Endothelial cell (in vitro differentiated cells): ENCODE measurements at regions not wholly inside any gene's neighbourhood (a gene's known extent, or its start where the extent isn't known, plus 50 kb on each side); places are given as distances from the start of the nearest gene placed in this dataset.
"Not testable (repeated sequence)": the region's sequence is repeated elsewhere in the genome, so short reads cannot be mapped to it uniquely, and the experiment has no call there.

ENCODE experiments used
- DNase-seq: peaks from one replicate; pipeline ENCODE4 v3.0.0; 2021; ENCODE audit warnings: low spot score
- H3K27ac Mint-ChIP-seq: one replicate; pipeline ENCODE4 v1.8.0; 2021; ENCODE audit warnings: mixed read lengths, inconsistent platforms; ENCODE audit not compliant: unreplicated experiment
- H3K27me3 Mint-ChIP-seq: one replicate; pipeline ENCODE4 v1.8.0; 2021; ENCODE audit warnings: mild to moderate bottlenecking, moderate library complexity, mixed read lengths, inconsistent platforms; ENCODE audit not compliant: unreplicated experiment
- H3K36me3 Mint-ChIP-seq: one replicate; pipeline ENCODE4 v1.8.0; 2021; ENCODE audit warnings: mild to moderate bottlenecking, low read depth, mixed read lengths, inconsistent platforms; ENCODE audit not compliant: unreplicated experiment
- H3K4me1 Mint-ChIP-seq: one replicate; pipeline ENCODE4 v1.8.0; 2021; ENCODE audit warnings: mild to moderate bottlenecking, mixed read lengths, inconsistent platforms; ENCODE audit not compliant: unreplicated experiment
- H3K4me3 Mint-ChIP-seq: one replicate; pipeline ENCODE4 v1.8.0; 2021; ENCODE audit warnings: mild to moderate bottlenecking, mixed read lengths, inconsistent platforms; ENCODE audit not compliant: unreplicated experiment
- H3K9me3 Mint-ChIP-seq: one replicate; pipeline ENCODE4 v1.8.0; 2021; ENCODE audit warnings: mixed read lengths, inconsistent platforms; ENCODE audit not compliant: unreplicated experiment
- TF ChIP-seq, protein P1 (sequence below): fragments of 200-600 bp; sonication (generic); IDR thresholded peaks from one replicate; pipeline ENCODE4 v1.5.0; 2021; ENCODE audit warnings: antibody characterized with exemption; ENCODE audit not compliant: unreplicated experiment

DNA sequence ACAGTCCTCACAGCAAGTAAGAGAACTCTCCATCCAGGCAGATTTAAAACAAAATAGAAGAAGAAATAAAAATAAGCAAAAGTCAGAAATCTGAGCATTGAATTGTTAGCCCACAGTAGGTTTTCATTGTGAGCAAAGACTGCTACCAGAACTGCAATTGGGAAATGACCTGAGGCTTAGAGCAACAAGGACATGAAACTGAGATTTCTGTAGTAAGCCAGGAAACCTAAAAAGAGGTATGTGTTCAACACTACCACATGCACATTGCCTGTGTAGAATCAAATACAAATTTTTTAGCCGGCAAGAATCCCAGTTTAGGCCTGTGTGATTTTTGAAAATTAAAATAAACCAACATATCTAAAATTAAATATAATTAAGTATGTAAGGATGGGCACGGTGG lies 928.4 kb upstream of the WWC1 start:
- Mint-ChIP-seq H3K27ac (no peak overlapping the region), H3K4me3 (no peak overlapping the region), H3K27me3 (no peaks in the 10 kb centered on the region), H3K4me1 (no peaks in the 10 kb centered on the region), H3K9me3 (no peaks in the 10 kb centered on the region), H3K36me3 (no peaks in the 10 kb centered on the region)
- TF ChIP-seq, protein P1, sequence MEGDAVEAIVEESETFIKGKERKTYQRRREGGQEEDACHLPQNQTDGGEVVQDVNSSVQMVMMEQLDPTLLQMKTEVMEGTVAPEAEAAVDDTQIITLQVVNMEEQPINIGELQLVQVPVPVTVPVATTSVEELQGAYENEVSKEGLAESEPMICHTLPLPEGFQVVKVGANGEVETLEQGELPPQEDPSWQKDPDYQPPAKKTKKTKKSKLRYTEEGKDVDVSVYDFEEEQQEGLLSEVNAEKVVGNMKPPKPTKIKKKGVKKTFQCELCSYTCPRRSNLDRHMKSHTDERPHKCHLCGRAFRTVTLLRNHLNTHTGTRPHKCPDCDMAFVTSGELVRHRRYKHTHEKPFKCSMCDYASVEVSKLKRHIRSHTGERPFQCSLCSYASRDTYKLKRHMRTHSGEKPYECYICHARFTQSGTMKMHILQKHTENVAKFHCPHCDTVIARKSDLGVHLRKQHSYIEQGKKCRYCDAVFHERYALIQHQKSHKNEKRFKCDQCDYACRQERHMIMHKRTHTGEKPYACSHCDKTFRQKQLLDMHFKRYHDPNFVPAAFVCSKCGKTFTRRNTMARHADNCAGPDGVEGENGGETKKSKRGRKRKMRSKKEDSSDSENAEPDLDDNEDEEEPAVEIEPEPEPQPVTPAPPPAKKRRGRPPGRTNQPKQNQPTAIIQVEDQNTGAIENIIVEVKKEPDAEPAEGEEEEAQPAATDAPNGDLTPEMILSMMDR: no peak
- no peak for DNase-seq

DNA sequence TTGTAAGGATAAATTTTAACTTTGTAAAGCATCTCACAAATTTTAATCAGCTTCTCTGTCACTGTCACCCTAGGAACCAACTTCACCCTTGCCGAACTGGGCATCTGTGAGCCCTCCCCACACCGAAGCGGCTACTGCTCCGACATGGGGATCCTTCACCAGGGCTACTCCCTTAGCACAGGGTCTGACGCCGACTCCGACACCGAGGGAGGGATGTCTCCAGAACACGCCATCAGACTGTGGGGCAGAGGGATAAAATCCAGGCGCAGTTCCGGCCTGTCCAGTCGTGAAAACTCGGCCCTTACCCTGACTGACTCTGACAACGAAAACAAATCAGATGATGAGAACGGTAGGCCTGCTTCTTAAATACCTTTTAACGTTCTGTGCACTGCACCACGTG lies 916.3 kb upstream of the WWC1 start:
- no peak overlapping the region for H3K4me3 Mint-ChIP-seq
- no peaks in the 10 kb centered on the region for H3K4me1 Mint-ChIP-seq
- peaks cover 2% of the 10 kb centered on the region for H3K27me3 Mint-ChIP-seq
- H3K9me3 Mint-ChIP-seq: no peaks in the 10 kb centered on the region
- DNase-seq: no peak
- TF ChIP-seq, protein P1: no peak
- H3K36me3 Mint-ChIP-seq: no peaks in the 10 kb centered on the region
- H3K27ac Mint-ChIP-seq: no peak overlapping the region

GRCh38 chr5:167378894-167379723 lies 912.3 kb upstream of the WWC1 start:
- no peaks in the 10 kb centered on the region for H3K9me3 Mint-ChIP-seq
- H3K4me1 Mint-ChIP-seq: no peaks in the 10 kb centered on the region
- H3K36me3 Mint-ChIP-seq: no peaks in the 10 kb centered on the region
- no peaks in the 10 kb centered on the region for H3K27me3 Mint-ChIP-seq
- DNase-seq: no peak
- H3K4me3 Mint-ChIP-seq: no peak overlapping the region
- TF ChIP-seq, protein P1: no peak
- H3K27ac Mint-ChIP-seq: no peak overlapping the region

GRCh38 chr5:167381457-167381856 lies 910.0 kb upstream of the WWC1 start:
- Mint-ChIP-seq H3K4me3 (no peak overlapping the region), H3K9me3 (no peaks in the 10 kb centered on the region), H3K36me3 (no peaks in the 10 kb centered on the region), H3K27ac (no peak overlapping the region), H3K4me1 (no peaks in the 10 kb centered on the region), H3K27me3 (no peaks in the 10 kb centered on the region)
- DNase-seq: no peak
- TF ChIP-seq, protein P1: no peak

- Mint-ChIP-seq H3K4me1 (no peaks in the 10 kb centered on the region), H3K4me3 (no peak overlapping the region), H3K36me3 (no peaks in the 10 kb centered on the region), H3K9me3 (no peaks in the 10 kb centered on the region), H3K27ac (no peak overlapping the region), H3K27me3 (no peaks in the 10 kb centered on the region)
- DNase-seq: no peak
- TF ChIP-seq, protein P1: no peak
Observed at GRCh38 chr5:167389537-167389936, 901.9 kb upstream of the WWC1 start.

DNA sequence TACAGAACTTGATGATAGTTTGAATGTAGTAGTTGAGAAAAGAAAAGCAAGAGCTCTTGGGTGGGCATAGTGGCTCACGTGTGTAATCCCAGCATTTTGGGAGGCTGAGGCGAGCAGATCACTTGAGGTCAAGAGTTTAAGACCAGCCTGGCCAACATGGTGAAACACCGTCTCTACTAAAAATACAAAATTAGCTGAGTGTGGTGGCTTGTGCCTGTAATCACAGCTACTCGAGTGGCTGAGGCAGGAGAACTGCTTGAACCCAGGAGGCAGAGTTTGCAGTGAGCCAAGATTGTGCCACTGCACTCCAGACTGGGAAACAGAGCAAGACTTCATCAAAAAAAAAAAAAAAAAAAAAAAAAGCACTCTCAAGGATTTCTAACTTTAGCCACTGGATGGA lies 900.2 kb upstream of the WWC1 start:
- not testable (repeated sequence) for H3K27me3 Mint-ChIP-seq, H3K9me3 Mint-ChIP-seq, H3K4me3 Mint-ChIP-seq, H3K27ac Mint-ChIP-seq, DNase-seq, H3K4me1 Mint-ChIP-seq, H3K36me3 Mint-ChIP-seq
